HEK293 (cell line): ENCODE measurements at regions not wholly inside any gene's neighbourhood (a gene's known extent, or its start where the extent isn't known, plus 50 kb on each side); places are given as distances from the start of the nearest gene placed in this dataset.

Source experiments
- CTCF ChIA-PET: fragments of 350-600 bp; formaldehyde crosslinking; extraction: SDS; loops from one replicate; lab custom pipeline; 2021; ENCODE audit warnings: antibody characterized with exemption; lab: Yijun Ruan, JAX
- POLR2A ChIA-PET: fragments of 300-600 bp; formaldehyde crosslinking; extraction: SDS; loops from one replicate; lab custom pipeline; 2020; ENCODE audit warnings: antibody characterized with exemption, inconsistent platforms; lab: Yijun Ruan, JAX
- H3K27ac ChIP-seq: fragments of 200-500 bp; sonication (Bioruptor generic); 2 replicates; pipeline ENCODE4 v1.5.1; 2014; ENCODE audit warnings: low read depth, low read length, control low read depth, inconsistent platforms; ENCODE audit errors: extremely low read depth
- H3K36me3 ChIP-seq, 2 experiments: fragments of 200-500 bp in 1 of 2; sonication (Bioruptor generic) in 1 of 2; 1 replicate in 1 of 2; 2 replicates in 1 of 2; pipeline ENCODE4 v1.5.1; 2014 to 2017; ENCODE audit warnings: inconsistent platforms in 2 of 2, low read length in 2 of 2; ENCODE audit not compliant: control insufficient read depth in 2 of 2, insufficient read depth in 1 of 2
- H3K4me1 ChIP-seq: fragments of 200-500 bp; sonication (Bioruptor generic); 2 replicates; pipeline ENCODE4 v1.5.1; 2014; ENCODE audit warnings: mild to moderate bottlenecking, low read length, inconsistent platforms; ENCODE audit not compliant: control insufficient read depth, insufficient read depth
- H3K4me3 ChIP-seq: 2 replicates; pipeline ENCODE4 v1.5.1; 2011; ENCODE audit warnings: low read depth, mild to moderate bottlenecking, control low read depth, low read length, moderate library complexity
- H3K9me3 ChIP-seq: fragments of 200-500 bp; sonication (Bioruptor generic); 2 replicates; pipeline ENCODE4 v1.5.1; 2014; ENCODE audit warnings: low read depth, low read length, inconsistent platforms; ENCODE audit not compliant: control insufficient read depth, insufficient read depth
- HOXC10 ChIP-seq: sonication (generic); formaldehyde crosslinking; IDR thresholded peaks from 2 replicates; pipeline ENCODE4 v1.8.1; 2023; ENCODE audit warnings: mild to moderate bottlenecking, missing genetic modification reagents
- OSR2 ChIP-seq: fragments of 450-650 bp; formaldehyde crosslinking; IDR thresholded peaks from 2 replicates; pipeline ENCODE4 v1.5.1; 2016; ENCODE audit warnings: missing biosample characterization, missing genetic modification characterization
- OVOL3 ChIP-seq: fragments of 450-650 bp; formaldehyde crosslinking; IDR thresholded peaks from 2 replicates; pipeline ENCODE4 v1.5.1; 2016; ENCODE audit warnings: missing biosample characterization, missing genetic modification characterization
- SCRT2 ChIP-seq: fragments of 450-650 bp; formaldehyde crosslinking; IDR thresholded peaks from 2 replicates; pipeline ENCODE4 v1.5.1; 2016; ENCODE audit warnings: missing biosample characterization, missing genetic modification characterization
- ZBTB7A ChIP-seq: fragments of 450-650 bp; formaldehyde crosslinking; IDR thresholded peaks from 2 replicates; pipeline ENCODE4 v1.5.1; 2016; ENCODE audit warnings: low read depth, missing biosample characterization, missing genetic modification characterization
- ZFHX2 ChIP-seq: fragments of 450-650 bp; formaldehyde crosslinking; conservative IDR thresholded peaks from 2 replicates; pipeline ENCODE4 v1.5.1; 2016; ENCODE audit warnings: missing biosample characterization, missing genetic modification characterization
- ZFP37 ChIP-seq: fragments of 450-650 bp; formaldehyde crosslinking; IDR thresholded peaks from 2 replicates; pipeline ENCODE4 v1.5.1; 2016; ENCODE audit warnings: missing biosample characterization, missing genetic modification characterization
- ZNF112 ChIP-seq: fragments of 450-650 bp; formaldehyde crosslinking; IDR thresholded peaks from 2 replicates; pipeline ENCODE4 v1.5.0; 2017; ENCODE audit warnings: missing biosample characterization, missing genetic modification characterization
- ZNF140 ChIP-seq: fragments of 450-650 bp; formaldehyde crosslinking; IDR thresholded peaks from 2 replicates; pipeline ENCODE4 v1.5.1; 2016; ENCODE audit warnings: missing biosample characterization, missing genetic modification characterization
- ZNF248 ChIP-seq: fragments of 450-650 bp; formaldehyde crosslinking; IDR thresholded peaks from 2 replicates; pipeline ENCODE4 v1.5.1; 2017; ENCODE audit warnings: missing biosample characterization, missing genetic modification characterization
- ZNF423 ChIP-seq: fragments of 450-650 bp; formaldehyde crosslinking; IDR thresholded peaks from 2 replicates; pipeline ENCODE4 v1.5.1; 2016; ENCODE audit warnings: missing biosample characterization, missing genetic modification characterization
- ZNF473 ChIP-seq: fragments of 450-650 bp; formaldehyde crosslinking; IDR thresholded peaks from 2 replicates; pipeline ENCODE4 v1.5.1; 2017; ENCODE audit warnings: missing biosample characterization, missing genetic modification characterization
- ZNF48 ChIP-seq: fragments of 450-650 bp; formaldehyde crosslinking; IDR thresholded peaks from 2 replicates; pipeline ENCODE4 v1.5.1; 2016; ENCODE audit warnings: missing biosample characterization, missing genetic modification characterization
- ZNF501 ChIP-seq: fragments of 450-650 bp; formaldehyde crosslinking; IDR thresholded peaks from 2 replicates; pipeline ENCODE4 v1.5.1; 2016; ENCODE audit warnings: missing biosample characterization, missing genetic modification characterization
- ZNF510 ChIP-seq: fragments of 450-650 bp; formaldehyde crosslinking; IDR thresholded peaks from 2 replicates; pipeline ENCODE4 v1.5.1; 2018; ENCODE audit warnings: mild to moderate bottlenecking, missing genetic modification characterization, missing biosample characterization; ENCODE audit not compliant: insufficient replicate concordance
- ZNF514 ChIP-seq: fragments of 450-650 bp; formaldehyde crosslinking; IDR thresholded peaks from 2 replicates; pipeline ENCODE4 v1.5.1; 2016; ENCODE audit warnings: missing biosample characterization, missing genetic modification characterization
- ZNF600 ChIP-seq: fragments of 450-650 bp; formaldehyde crosslinking; IDR thresholded peaks from 2 replicates; pipeline ENCODE4 v1.5.1; 2016; ENCODE audit warnings: missing biosample characterization, missing genetic modification characterization
- ZNF629 ChIP-seq: fragments of 450-650 bp; formaldehyde crosslinking; IDR thresholded peaks from 2 replicates; pipeline ENCODE4 v1.5.1; 2017; ENCODE audit warnings: missing biosample characterization, missing genetic modification characterization
- ZNF658 ChIP-seq: fragments of 450-650 bp; formaldehyde crosslinking; IDR thresholded peaks from 2 replicates; pipeline ENCODE4; 2016; ENCODE audit warnings: missing biosample characterization, missing genetic modification characterization
- ZNF768 ChIP-seq: fragments of 450-650 bp; formaldehyde crosslinking; IDR thresholded peaks from 2 replicates; pipeline ENCODE4 v1.5.1; 2018; ENCODE audit warnings: missing biosample characterization, mild to moderate bottlenecking, missing genetic modification characterization
- ZSCAN23 ChIP-seq: fragments of 450-650 bp; formaldehyde crosslinking; IDR thresholded peaks from 2 replicates; pipeline ENCODE4 v1.5.1; 2016; ENCODE audit warnings: missing biosample characterization, missing genetic modification characterization
- TF ChIP-seq, protein P1 (sequence below): fragments of 450-650 bp; formaldehyde crosslinking; IDR thresholded peaks from 2 replicates; pipeline ENCODE4 v1.5.1; 2016; ENCODE audit warnings: missing biosample characterization, missing genetic modification characterization
- TF ChIP-seq, protein P2 (sequence below): fragments of 450-650 bp; formaldehyde crosslinking; IDR thresholded peaks from 2 replicates; pipeline ENCODE4 v1.5.1; 2016; ENCODE audit warnings: missing biosample characterization, missing genetic modification characterization
- TF ChIP-seq, protein P3 (sequence below): fragments of 450-650 bp; formaldehyde crosslinking; IDR thresholded peaks from 2 replicates; pipeline ENCODE4 v1.5.1; 2016; ENCODE audit warnings: missing biosample characterization, missing genetic modification characterization

DNA sequence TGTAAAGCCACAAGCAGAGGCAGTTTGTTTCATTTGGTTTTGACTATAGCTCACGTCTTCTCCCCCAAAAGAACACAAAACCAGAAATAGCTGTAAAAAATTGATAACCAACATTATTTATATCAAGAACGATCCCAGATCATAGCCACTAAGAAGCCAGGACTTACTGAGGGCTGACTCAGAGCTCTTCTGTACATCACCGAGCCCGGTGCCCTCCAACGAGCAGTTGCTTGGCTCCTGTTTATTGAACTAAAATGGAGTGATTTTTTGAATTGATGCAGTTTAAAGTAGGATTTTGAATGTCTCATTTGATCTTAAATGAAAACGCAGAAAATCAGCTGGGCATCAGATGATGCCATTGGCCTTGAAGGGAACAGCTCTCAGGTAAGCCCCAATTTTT, 343.3 kb downstream of the INSIG2 start:
- no peaks in the 10 kb centered on the region for H3K36me3 ChIP-seq
- no peak overlapping the region for H3K4me3 ChIP-seq
- no peak overlapping the region for H3K27ac ChIP-seq
- no peaks in the 10 kb centered on the region for H3K9me3 ChIP-seq
- POLR2A ChIA-PET, result no interaction called here
- CTCF ChIA-PET, result interaction anchor here (0.6 to 1.1 kb wide), 3 partner anchors 229 to 380 kb away, joined by 3 read pairs; no protein-coding TSS in a partner anchor
- no peaks in the 10 kb centered on the region for H3K4me1 ChIP-seq
- TF ChIP-seq, protein P1, sequence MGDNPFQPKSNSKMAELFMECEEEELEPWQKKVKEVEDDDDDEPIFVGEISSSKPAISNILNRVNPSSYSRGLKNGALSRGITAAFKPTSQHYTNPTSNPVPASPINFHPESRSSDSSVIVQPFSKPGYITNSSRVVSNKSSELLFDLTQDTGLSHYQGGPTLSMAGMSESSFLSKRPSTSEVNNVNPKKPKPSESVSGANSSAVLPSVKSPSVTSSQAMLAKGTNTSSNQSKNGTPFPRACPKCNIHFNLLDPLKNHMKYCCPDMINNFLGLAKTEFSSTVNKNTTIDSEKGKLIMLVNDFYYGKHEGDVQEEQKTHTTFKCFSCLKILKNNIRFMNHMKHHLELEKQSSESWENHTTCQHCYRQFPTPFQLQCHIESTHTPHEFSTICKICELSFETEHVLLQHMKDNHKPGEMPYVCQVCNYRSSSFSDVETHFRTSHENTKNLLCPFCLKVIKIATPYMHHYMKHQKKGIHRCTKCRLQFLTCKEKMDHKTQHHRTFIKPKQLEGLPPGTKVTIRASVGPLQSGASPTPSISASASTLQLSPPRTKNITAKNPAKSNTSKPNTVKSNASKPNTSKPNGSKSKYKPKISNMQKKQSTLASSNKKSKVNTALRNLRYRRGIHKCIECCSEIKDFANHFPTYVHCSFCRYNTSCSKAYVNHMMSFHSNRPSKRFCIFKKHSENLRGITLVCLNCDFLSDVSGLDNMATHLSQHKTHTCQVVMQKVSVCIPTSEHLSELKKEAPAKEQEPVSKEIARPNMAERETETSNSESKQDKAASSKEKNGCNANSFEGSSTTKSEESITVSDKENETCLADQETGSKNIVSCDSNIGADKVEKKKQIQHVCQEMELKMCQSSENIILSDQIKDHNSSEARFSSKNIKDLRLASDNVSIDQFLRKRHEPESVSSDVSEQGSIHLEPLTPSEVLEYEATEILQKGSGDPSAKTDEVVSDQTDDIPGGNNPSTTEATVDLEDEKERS (tag by site-specific recombination), result no peak
- TF ChIP-seq OVOL3 (tag by site-specific recombination), result no peak

DNA sequence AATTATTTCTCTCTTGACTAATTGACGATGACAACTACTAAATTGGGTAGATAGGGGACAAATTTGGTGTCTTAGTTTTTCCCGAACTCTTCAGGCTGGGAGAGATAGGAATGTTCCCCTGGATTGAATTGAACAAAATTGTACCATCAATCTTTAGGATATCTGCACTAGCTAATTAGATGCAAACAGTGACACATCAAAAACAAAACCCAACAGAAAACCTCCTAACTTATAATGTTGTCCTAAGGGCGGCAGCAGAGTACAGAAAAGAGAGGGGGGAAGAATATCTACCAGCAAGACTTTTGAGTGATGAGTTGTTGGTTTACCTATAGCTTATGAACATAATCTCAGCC, 342.9 kb downstream of the INSIG2 start:
- Histone ChIP-seq H3K27ac (no peak overlapping the region), H3K4me3 (no peak overlapping the region), H3K36me3 (no peaks in the 10 kb centered on the region), H3K9me3 (no peaks in the 10 kb centered on the region), H3K4me1 (no peaks in the 10 kb centered on the region)
- ChIA-PET POLR2A (no interaction called here), CTCF (interaction anchor here (0.8 to 1.1 kb wide), 2 partner anchors 229 to 380 kb away, joined by 3 read pairs; no protein-coding TSS in a partner anchor)
- TF ChIP-seq OSR2 (tag by site-specific recombination), result no peak
- no peak for TF ChIP-seq ZNF48
- TF ChIP-seq ZNF248, result no peak
- no peak for TF ChIP-seq ZNF768 (tag by site-specific recombination)

DNA sequence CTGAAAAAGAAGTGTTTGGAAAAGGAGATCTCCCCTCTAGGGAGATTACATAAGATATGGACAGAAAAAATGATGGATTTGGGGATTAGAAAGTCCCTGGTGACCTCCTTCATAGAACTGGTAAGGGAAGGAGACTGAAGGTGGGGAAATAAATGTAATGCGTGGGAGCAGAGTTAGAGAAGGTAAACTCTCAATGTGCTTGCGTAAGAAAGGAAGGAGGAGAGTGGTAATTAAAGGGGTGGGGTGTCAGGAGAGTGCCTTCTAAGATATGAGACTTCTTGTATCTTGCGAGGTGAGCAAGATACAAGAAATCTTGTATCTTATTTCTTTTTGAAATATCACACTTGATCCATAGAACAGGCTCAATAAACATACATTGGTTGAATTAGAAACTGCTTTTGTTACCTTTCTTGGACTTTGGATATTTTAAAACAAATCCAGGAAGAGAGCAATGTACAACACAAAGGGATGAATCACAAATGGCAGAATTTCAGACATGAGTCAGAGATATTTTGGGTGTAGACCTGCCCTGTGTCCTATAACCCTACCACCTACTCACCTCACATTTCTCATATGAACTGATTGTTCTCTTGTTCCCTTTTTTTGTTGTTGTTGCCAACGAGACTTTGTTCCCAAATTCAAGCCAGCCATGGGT, 342.4 kb downstream of the INSIG2 start:
- no peaks in the 10 kb centered on the region for H3K36me3 ChIP-seq
- no peak overlapping the region for H3K4me3 ChIP-seq
- no peak for TF ChIP-seq ZNF600 (tag by site-specific recombination)
- CTCF ChIA-PET, result interaction anchor here (1.1 kb wide), 1 partner anchor 229 kb away, joined by 3 read pairs; no protein-coding TSS in a partner anchor
- no peak overlapping the region for H3K27ac ChIP-seq
- POLR2A ChIA-PET, result no interaction called here
- no peaks in the 10 kb centered on the region for H3K9me3 ChIP-seq
- H3K4me1 ChIP-seq, result no peaks in the 10 kb centered on the region

DNA sequence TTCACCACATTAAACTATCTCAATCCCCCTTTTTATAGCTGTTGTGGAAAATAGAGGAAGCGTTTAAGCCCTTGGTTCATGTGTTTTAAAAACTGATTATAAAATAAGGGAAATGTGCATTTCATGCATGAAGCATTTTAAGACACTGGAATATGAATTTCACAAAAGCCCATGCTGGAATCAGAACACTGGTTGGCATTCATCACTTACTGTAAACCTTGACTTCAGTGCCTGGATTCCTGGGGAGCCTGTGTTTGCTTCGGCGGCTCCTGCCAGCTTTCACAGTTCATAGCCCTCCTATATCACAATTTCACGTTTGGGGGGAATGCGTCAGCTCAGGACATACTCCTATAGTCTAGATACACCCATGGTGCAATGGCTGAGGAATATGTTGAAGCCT, 336.9 kb downstream of the INSIG2 start:
- no peaks in the 10 kb centered on the region for H3K4me1 ChIP-seq
- CTCF ChIA-PET, result no interaction called here
- no peaks in the 10 kb centered on the region for H3K9me3 ChIP-seq
- H3K4me3 ChIP-seq, result no peak overlapping the region
- POLR2A ChIA-PET, result no interaction called here
- H3K27ac ChIP-seq, result no peak overlapping the region
- no peaks in the 10 kb centered on the region for H3K36me3 ChIP-seq
- TF ChIP-seq ZSCAN23 (no peak), ZBTB7A (tag by site-specific recombination) (no peak), HOXC10 (CRISPR knock-in tag) (no peak), ZFP37 (tag by site-specific recombination) (no peak), ZNF501 (tag by site-specific recombination) (no peak), ZNF423 (tag by site-specific recombination) (no peak), ZNF112 (tag by site-specific recombination) (no peak), ZNF140 (tag by site-specific recombination) (no peak), SCRT2 (no peak), ZNF473 (no peak), ZFHX2 (no peak), ZNF658 (tag by site-specific recombination) (no peak), ZNF629 (tag by site-specific recombination) (no peak), ZNF510 (tag by site-specific recombination) (no peak), ZNF514 (tag by site-specific recombination) (no peak), OVOL3 (tag by site-specific recombination) (no peak)
- TF ChIP-seq, protein P2, sequence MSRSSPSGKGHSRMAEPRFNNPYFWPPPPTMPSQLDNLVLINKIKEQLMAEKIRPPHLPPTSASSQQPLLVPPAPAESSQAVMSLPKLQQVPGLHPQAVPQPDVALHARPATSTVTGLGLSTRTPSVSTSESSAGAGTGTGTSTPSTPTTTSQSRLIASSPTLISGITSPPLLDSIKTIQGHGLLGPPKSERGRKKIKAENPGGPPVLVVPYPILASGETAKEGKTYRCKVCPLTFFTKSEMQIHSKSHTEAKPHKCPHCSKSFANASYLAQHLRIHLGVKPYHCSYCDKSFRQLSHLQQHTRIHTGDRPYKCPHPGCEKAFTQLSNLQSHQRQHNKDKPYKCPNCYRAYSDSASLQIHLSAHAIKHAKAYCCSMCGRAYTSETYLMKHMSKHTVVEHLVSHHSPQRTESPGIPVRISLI (tag by site-specific recombination), result no peak
- TF ChIP-seq, protein P3, sequence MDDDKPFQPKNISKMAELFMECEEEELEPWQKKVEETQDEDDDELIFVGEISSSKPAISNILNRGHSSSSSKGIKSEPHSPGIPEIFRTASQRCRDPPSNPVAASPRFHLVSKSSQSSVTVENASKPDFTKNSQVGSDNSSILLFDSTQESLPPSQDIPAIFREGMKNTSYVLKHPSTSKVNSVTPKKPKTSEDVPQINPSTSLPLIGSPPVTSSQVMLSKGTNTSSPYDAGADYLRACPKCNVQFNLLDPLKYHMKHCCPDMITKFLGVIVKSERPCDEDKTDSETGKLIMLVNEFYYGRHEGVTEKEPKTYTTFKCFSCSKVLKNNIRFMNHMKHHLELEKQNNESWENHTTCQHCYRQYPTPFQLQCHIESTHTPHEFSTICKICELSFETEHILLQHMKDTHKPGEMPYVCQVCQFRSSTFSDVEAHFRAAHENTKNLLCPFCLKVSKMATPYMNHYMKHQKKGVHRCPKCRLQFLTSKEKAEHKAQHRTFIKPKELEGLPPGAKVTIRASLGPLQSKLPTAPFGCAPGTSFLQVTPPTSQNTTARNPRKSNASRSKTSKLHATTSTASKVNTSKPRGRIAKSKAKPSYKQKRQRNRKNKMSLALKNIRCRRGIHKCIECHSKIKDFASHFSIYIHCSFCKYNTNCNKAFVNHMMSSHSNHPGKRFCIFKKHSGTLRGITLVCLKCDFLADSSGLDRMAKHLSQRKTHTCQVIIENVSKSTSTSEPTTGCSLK (tag by site-specific recombination), result no peak
